Head of caudate nucleus (tissue), 42 donors: ENCODE measurements at regions not wholly inside any gene's neighbourhood (a gene's known extent, or its start where the extent isn't known, plus 50 kb on each side); places are given as distances from the start of the nearest gene placed in this dataset.

Experiments used
- DNase-seq, 42 donors: peaks; one replicate each; pipeline versions ENCODE4 v3.0.0 to v3.0.0-alpha.2; 2020 to 2021; ENCODE audit warnings: mixed read lengths in 7 of 42
- intact Hi-C: fragments of 100-400 bp; cut with DNase I; formaldehyde crosslinking; loops from one replicate; pipeline ENCODE4 v1.15.0; 2022

DNA sequence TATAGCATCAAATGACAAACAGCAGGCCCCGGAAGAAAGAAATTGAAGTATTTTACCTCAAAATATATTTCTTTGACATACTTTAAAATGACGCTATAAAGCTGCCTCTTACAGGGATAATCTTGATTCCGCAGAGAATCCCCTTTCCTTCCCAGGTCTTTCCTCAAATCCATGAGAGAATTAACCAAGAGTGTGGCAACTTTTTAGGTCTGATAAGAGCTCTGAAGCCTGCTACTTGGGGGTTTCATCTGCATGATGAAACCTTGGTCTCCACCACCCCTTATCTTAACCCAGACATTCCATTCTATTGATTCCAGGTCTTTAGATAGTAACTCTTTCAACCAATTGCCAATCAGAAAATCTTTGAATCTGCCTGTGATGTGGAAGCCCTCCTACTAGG is 173.8 kb downstream of the CEMIP2 start:
- no peak for DNase-seq
- intact Hi-C loops: no loop called here

DNA sequence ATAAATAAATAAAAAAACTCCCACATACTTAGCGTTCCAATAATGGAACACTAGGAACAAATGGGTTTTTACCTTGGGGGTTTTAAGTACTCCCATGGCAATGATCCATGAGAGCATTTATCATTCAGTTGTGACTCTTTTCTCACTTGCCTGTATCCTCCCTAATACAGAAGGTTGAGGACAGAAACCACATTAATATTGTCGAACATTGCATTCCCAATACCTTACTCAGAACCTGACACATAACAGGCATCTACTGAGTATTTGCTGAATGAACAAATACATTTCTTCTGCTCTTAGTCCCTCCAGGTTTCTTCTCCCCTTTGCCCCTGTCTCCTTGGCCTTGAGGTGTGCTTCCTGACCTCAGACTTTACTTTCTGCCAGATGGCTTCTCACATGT is 175.9 kb downstream of the CEMIP2 start:
- intact Hi-C loops: no loop called here
- DNase-seq: no peak

DNA sequence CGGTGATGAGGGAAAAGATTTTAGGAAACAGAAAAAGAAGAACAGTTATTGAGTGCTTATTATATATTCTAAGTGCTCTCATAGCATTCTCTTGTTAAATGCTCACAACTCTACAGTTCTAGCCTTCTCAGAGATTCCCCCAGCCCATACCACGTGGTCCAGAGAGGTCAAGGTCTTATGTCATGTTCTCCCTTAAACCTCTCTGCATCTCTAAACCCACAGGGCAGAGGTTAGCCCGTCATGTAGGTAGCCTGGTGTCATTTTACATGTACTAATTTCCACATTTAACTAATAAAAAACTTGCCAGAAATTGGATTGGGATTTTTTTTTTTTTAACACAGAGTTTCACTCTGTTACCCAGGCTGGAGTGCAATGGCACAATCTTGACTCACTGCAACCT is 178.0 kb downstream of the CEMIP2 start:
- DNase-seq: no peak
- intact Hi-C loops: no loop called here

DNA sequence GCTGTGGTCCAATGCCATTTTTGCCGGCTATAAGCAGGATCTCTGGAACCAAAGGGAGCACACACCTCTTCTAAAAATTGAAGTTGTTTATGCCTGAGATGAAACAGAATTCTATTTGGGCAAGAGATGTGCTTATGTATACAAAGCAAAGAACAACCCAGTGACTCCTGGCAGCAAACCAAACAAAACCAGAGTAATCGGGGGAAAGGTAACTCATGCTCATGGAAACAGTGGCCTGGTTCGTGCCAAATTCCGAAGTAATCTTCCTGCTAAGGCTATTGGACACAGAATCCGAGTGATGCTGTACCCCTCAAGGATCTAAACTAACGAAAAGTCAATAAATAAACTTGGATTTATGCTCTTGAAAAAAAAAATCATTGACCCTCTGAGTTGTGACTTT is 178.7 kb downstream of the CEMIP2 start:
- DNase-seq: no peak
- intact Hi-C loops: no loop called here

DNA sequence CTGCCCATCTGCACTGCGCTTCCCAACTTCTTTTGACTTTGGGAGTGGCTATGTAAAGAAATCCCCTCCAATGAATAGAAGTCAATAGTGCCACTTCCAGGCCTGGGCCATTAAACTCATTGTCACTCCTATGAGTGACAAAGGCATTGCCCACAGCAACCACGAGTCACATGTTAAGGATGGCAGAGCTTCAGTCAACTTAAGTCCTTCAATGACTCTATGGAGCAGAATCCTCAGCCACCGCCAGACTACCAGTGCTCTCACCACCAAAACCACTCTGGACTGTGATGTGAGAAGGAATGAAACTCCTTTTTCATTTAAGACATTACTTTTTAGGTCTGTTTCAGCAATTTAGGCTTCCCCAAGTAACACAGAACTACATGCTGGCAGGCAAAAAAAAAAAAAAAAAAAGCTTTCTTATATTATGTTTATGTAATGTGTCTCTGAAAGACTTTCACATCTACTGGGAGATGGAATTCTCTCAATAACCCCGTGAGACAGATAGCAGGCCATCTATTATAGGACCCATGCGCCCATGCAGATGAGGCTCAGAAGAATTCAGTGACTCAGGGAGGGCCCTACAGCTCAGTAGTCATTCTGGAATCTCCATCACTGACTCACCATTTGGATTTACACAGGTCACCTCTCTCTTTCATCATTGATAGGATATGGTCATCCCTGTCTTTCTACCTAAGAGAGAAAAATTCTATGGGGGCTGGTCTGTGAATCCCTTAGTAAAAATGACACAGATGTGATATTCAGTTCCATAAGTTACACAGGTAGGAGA is 180.5 kb downstream of the CEMIP2 start:
- DNase-seq: no peak
- intact Hi-C loops: no loop called here

DNA sequence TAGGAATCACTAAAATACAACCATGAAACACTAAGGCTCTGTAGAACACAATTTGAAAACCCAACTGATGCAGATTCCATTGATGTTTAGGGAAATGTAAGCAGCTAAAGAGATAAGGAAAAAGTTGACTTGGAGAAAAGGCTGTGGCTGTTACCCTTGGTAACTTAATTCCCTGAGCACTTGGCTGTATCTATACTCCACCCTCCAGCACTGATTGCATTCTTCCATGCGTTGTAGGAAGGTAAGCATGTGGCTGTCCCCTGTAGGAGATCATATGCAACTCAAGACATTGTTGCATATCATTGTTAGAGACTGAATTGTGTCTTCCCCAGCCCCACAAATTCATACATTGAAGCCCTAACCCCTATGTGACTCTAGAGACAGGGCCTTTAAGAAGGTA is 184.5 kb downstream of the CEMIP2 start:
- intact Hi-C loops: no loop called here
- no peak for DNase-seq

DNA sequence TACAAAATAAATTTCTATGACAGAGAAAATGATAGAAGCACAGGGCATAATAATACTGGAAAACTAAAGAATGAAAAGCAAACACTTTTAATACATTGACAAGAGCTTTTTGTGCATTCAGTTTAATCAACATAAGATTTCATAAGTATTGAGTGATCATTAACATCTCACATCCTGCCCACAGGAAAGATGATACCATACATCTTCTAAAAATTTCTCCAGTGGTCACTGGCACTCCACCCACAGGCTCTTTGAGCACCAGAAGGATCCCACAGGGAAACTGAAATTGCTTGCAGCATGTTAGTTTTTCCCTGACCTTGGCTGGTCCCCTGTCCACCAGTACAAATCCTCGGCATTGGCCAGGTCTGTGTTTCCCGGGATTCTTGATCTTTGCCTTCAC is 186.0 kb downstream of the CEMIP2 start:
- intact Hi-C loops: no loop called here
- no peak for DNase-seq

DNA sequence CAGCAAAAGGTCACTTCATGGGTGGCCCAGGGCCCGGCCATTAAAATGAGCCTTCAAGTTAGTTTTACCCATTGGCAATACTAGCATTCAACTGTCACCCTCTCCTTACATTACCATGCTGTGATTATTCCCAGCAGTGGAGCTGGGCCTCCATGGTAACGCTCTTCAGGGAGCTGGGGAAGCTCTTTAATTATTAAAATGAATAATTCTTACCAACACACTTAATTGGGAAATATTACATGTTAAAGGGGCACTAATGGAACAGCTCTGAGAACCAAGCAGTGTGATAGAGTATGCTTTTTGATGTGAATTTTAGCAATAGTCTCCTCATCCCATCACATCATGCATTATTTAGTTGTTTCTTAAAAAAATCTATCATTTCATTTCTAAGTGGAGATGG is 187.2 kb downstream of the CEMIP2 start:
- DNase-seq: no peak
- intact Hi-C loops: no loop called here

DNA sequence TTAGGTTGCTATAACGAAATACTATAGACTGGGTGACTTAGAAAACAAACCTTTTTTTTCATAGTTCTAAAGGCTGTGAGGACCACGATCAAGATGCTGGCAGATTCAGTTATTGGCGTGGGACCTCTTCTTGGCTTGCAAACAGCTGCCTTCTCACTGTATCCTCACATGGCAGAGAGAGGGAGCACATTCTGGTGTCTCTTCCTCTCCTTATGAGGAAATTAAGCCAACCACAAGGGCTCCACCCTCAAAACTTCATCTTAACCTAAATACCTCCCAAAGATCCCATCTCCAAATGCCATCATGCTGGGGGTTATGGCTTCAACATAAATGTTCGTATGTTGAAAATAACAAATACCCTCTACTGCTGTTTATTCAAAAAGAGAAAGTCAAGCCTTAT is 197.1 kb downstream of the CEMIP2 start:
- intact Hi-C loops: no loop called here
- no peak for DNase-seq

DNA sequence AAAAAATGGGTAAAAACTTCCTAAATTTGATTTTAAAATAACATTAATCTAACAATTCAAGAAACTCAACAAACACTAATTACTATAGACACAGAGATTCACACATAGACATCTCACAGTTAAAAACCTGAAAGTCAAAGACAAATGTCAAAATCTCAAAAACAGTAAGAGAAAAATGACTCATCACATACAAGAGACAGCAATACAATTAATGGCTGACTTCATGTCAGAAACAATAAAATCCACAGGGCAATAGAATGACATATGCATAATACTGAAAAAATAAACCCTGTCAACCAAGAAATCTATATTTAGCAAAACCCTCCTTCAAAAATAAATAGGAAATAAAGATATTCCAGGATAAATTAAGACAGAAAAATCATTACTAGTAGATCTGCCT is 200.4 kb downstream of the CEMIP2 start:
- no peak for DNase-seq
- intact Hi-C loops: no loop called here

DNA sequence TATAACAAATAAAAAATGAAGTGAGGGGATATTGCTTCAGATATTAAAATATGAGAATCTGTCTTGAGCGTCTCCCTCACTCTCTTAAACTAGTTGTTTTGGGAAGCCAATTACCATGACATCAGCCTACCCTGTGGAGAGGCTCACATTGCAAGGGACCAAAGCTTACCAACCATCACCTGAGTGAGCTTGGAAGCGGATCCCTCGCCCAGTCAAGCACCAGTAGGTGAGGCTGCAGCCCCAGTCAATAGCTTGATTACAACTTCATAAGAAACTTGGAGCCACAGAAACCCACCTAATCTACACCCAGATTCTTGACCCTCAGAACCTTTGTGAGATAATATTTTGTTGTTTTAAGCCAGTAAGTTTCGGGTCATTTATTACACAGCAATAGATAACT is 206.2 kb downstream of the CEMIP2 start:
- intact Hi-C loops: no loop called here
- no peak for DNase-seq

DNA sequence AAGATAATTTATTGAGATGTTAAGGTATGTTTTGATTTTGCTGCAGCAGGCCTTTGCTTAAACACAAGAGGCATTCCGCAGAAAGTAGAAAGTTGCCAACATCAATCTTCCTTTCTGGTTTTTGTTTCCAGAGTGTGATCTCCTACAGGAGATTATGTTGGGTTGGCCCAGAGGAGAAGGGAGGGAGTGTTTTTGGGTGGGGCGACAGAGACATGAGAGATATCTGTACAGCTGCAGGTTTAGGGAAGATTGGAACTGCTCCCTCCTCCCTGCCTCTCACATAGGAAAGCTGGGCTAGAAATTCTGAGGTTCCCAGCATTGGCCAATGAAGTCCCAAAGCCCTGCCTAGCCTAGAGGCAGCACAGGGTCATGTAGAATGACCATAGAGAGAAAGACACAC is 211.0 kb downstream of the CEMIP2 start:
- no peak for DNase-seq
- intact Hi-C loops: no loop called here

DNA sequence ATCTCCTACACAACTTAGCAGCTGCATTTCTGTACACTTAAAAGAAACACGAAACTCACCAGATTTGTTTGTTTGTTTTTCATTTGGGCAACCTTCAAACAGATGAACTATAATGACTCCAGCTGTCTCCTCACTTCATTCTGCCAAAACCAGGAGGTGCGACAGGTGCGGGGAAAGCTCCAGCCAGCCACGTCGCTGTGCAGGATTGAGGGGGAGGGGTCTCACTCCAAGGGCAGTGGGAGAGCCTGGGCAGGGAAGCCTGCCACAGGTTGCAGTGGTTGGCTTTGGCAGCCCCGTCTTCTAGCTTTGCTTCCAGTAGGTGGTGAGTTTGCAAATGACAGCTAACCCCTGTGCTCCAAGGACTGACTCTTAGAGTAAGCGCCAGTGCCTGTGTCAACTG is 215.8 kb downstream of the CEMIP2 start:
- intact Hi-C loops: no loop called here
- no peak for DNase-seq

DNA sequence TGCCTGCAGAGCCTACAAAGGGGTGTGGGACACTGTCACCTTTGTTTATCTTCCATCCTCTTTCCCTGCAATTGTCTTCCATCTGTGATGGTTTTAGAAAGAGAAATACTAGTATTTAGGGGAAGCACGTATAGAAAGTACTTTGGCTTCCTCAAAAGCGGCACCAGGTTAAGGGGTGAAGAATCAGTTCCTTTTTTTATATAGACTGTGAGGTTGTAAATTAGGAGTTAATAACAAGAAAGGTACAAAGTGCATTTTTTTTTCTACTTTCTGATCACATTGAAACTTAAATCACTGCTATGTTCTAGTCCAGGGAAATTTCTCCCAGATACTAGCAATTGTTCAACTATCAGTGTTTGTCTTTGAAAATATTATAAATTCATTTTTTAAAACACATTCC is 219.3 kb downstream of the CEMIP2 start:
- DNase-seq: no peak
- intact Hi-C loops: no loop called here

DNA sequence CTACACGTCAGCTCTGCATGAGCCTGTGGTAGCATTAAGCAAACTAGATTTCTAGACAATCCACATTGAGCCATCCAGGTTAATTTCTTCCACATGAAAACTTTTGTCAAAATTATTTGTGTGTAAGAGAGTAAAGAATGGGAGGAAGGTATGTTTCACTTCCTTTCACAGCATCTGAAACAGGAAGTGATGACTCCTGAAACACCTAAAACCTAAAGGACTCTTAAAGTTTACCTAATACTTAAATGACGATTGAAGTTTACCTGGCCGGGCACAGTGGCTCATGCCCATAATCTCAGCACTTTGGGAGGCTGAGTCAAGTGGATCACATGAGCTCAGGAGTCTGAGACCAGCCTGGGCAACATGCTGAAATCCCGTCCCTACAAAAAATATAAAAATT is 223.8 kb downstream of the CEMIP2 start:
- DNase-seq: no peak
- intact Hi-C loops: no loop called here

DNA sequence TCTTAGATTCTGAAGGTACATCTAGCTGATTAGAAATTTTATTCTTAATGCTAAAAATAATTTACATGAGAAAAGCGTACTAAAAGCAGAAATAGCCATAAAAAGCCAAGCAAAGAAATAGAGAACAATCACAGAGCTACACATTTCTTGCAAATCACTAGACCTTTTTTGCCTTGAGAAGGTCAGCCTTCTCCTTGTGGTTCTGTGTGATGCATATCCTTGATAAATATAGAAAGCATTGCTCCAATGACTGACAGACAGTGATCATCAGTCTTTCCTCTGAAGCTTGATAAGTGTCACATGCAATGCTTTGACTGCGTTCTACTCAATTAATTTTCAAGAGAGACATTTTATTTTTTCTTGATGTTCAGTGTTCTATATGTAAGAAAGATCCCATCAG is 226.9 kb downstream of the CEMIP2 start:
- no peak for DNase-seq
- intact Hi-C loops: no loop called here

DNA sequence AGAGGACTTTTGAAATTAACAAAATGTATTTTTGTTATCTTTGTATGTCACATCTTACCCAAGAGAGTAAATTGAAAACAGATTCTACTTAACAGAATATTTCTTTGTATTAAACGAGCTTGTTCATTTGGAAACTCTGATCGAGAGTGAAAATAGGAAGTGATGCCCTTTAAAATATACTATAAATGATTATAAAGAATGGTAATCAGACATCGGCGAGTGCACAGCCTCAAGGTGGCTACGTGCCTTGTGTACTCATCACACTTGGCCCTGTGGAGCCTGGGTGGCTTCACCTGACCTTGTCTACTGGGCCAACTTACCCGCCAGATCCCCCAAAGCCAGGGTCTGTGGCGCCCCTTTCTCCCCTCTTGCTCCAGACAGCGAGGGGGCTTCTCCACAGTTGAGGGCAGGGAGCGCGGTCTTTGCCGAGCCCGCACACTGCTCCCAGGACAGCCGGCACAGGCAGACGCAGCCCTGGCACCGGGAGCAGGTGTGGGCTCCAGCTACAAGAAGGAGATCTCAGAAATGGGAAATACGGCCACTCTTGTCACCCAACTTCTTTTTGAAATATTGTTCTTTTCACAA is 243.2 kb downstream of the CEMIP2 start:
- DNase-seq: no peak
- intact Hi-C loops: no loop called here

DNA sequence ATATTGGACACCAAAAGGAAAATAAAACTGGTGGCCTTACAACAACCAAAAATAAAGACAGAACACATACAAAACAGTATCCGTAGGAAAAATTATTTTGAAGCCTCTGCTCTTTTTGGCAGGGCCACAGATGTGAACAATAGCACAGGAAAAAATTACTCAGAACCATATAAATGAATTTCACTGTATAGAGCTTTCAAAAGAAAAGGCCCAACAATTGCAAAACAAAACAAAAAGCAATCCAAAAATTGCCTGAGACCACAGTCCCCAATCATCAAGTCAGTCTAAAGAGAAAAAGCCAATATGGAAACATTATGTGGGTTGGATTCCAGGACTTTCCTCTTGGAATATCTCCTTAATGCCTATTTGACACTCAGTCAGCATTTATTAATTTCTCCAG is 243.8 kb downstream of the CEMIP2 start:
- no peak for DNase-seq
- intact Hi-C loops: no loop called here

DNA sequence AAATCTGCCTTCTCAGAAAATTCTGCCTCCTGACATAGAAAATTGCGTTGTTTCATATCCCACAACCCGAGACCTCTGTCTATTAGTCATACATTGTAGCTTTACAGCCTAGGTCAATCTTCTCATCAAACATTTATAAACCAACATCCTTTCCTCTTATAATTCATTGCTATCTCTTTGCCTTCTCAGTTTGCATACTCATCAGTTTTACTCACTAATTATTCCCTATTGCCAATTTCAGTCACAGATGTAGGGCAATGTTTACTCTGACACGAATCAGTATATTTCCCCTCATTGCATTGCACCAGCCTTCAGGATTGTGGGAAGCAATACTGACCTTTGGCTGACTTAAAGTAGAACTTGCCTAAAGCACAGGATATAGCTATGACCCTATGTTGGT is 247.2 kb downstream of the CEMIP2 start:
- no peak for DNase-seq
- intact Hi-C loops: no loop called here

DNA sequence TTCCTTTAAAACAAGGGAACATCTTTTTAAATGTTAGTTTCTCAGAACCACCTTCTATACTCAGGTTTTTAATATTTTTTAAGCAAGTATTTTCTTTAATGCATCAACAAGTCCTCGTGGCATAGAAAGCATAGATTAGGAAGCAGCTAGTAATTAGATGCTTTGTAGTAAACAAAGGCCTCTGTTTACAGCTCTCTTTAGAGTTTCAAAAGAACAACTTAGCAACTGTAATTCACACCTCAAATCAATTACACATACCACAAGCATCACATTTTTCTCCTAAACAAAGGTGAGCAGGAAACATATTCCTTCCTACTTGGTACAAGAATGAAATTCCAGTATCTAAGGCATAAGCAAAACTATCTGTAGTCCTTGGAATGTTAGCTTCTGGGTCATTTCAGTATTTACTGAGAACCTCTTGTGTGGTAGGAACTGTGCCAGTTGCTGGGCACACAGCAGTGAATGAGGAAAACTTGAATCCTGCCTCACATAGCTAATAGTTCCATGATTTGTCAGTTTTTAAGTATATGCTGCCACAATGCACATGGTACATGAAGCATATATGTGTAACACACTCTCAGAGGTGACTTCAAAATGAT is 249.1 kb downstream of the CEMIP2 start:
- DNase-seq: no peak
- intact Hi-C loops: no loop called here
